HG03064 (cell line): ENCODE measurements at regions not wholly inside any gene's neighbourhood (a gene's known extent, or its start where the extent isn't known, plus 50 kb on each side); places are given as distances from the start of the nearest gene placed in this dataset.

Experiments used
- ATAC-seq: cut with Tn5 transposase; IDR thresholded peaks from one replicate; pipeline ENCODE4 v1.9.1; 2021; ENCODE audit warnings: low read depth; ENCODE audit not compliant: unreplicated experiment

- ATAC-seq, result no peak
Observed at GRCh38 chr17:77426676-77427386, 286.1 kb downstream of the SEC14L1 start.

GRCh38 chr17:77427391-77427991, 286.7 kb downstream of the SEC14L1 start:
- no peak for ATAC-seq

- ATAC-seq, result no peak
Observed at GRCh38 chr17:77428020-77428748, 287.4 kb downstream of the SEC14L1 start.

- ATAC-seq, result no peak
Observed at GRCh38 chr17:77428749-77429368, 288.1 kb downstream of the SEC14L1 start.

- ATAC-seq, result no peak
Observed at GRCh38 chr17:77429369-77429968, 288.7 kb downstream of the SEC14L1 start.

GRCh38 chr17:77429969-77430752, 289.4 kb downstream of the SEC14L1 start:
- ATAC-seq, result no peak

GRCh38 chr17:77432034-77432661, 291.4 kb downstream of the SEC14L1 start:
- no peak for ATAC-seq

GRCh38 chr17:77432742-77433141, 292.0 kb downstream of the SEC14L1 start:
- no peak for ATAC-seq

- no peak for ATAC-seq
Observed at GRCh38 chr17:77433385-77434135, 292.8 kb downstream of the SEC14L1 start.

- ATAC-seq, result no peak
Observed at GRCh38 chr17:77434136-77435114, 293.7 kb downstream of the SEC14L1 start.

GRCh38 chr17:77435272-77436057, 294.7 kb downstream of the SEC14L1 start:
- ATAC-seq, result no peak

- no peak for ATAC-seq
Observed at GRCh38 chr17:77436058-77436442, 295.3 kb downstream of the SEC14L1 start.

GRCh38 chr17:77436481-77436880, 295.7 kb downstream of the SEC14L1 start:
- ATAC-seq, result no peak

GRCh38 chr17:77437017-77437416, 296.2 kb downstream of the SEC14L1 start:
- no peak for ATAC-seq

GRCh38 chr17:77437747-77438146, 297.0 kb downstream of the SEC14L1 start:
- ATAC-seq, result no peak

- ATAC-seq, result no peak
Observed at GRCh38 chr17:77438241-77439188, 297.7 kb downstream of the SEC14L1 start.
